Choroid plexus epithelial cell (primary cell): ENCODE measurements at regions not wholly inside any gene's neighbourhood (a gene's known extent, or its start where the extent isn't known, plus 50 kb on each side); places are given as distances from the start of the nearest gene placed in this dataset.

Experiments
- DNase-seq: peaks from one replicate; pipeline ENCODE4 v3.0.0-alpha.2; 2010; ENCODE audit warnings: low read depth
- H3K4me3 ChIP-seq: 2 replicates; pipeline ENCODE4 v1.5.1; 2011; ENCODE audit warnings: low read depth, mild to moderate bottlenecking, control low read depth, low read length, moderate library complexity
- TF ChIP-seq, protein P1 (sequence below): conservative IDR thresholded peaks from 2 replicates; pipeline ENCODE4 v1.5.1; 2011; ENCODE audit warnings: low read depth, mild to moderate bottlenecking, control low read depth, inconsistent platforms, low read length, moderate library complexity

DNA sequence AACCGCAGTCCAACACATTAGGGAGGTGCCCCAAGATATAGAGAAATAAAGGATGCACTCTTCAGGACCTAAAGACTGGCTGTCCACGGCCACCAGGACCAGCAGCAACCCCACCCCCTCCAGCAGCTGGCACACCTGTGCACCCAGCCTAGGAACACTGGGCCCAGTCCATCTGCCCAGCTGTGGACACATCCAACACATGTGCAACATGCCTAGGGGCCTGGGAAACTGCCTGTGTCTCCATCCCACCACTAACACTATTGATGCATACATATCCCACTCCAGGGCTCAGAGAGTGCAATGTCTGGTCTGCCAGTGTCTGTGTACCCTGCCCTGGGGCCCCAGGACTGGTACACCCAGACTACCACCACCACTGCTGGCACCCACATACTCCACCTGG, 1781.3 kb downstream of the MAT2B start:
- no peak overlapping the region for H3K4me3 ChIP-seq
- TF ChIP-seq, protein P1, sequence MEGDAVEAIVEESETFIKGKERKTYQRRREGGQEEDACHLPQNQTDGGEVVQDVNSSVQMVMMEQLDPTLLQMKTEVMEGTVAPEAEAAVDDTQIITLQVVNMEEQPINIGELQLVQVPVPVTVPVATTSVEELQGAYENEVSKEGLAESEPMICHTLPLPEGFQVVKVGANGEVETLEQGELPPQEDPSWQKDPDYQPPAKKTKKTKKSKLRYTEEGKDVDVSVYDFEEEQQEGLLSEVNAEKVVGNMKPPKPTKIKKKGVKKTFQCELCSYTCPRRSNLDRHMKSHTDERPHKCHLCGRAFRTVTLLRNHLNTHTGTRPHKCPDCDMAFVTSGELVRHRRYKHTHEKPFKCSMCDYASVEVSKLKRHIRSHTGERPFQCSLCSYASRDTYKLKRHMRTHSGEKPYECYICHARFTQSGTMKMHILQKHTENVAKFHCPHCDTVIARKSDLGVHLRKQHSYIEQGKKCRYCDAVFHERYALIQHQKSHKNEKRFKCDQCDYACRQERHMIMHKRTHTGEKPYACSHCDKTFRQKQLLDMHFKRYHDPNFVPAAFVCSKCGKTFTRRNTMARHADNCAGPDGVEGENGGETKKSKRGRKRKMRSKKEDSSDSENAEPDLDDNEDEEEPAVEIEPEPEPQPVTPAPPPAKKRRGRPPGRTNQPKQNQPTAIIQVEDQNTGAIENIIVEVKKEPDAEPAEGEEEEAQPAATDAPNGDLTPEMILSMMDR, result no peak
- DNase-seq, result no peak

DNA sequence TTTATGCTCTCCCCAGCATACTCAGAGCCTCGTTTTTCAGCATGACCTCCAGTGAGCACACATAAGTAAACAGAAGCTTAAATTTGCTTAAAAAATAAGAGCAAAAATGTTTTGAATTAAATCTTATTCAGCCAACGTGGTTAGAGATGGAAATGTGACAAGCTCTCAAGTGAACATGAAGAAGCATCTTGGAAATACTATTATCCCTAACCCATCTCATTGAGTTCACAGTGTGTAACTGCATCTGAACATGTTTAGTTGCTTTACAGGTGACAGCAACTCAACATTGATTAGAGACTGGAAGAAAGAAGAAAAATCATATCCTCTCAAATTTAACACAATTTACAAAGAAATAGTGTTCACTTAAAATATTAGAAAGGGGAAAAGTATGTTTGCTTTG, 1785.1 kb downstream of the MAT2B start:
- TF ChIP-seq, protein P1, result no peak
- H3K4me3 ChIP-seq, result no peak overlapping the region
- no peak for DNase-seq

- TF ChIP-seq, protein P1, result no peak
- no peak overlapping the region for H3K4me3 ChIP-seq
- no peak for DNase-seq
These were observed 1791.1 kb downstream of the MAT2B start for GRCh38 chr5:165296401-165297130.

- DNase-seq, result no peak
- no peak overlapping the region for H3K4me3 ChIP-seq
- TF ChIP-seq, protein P1, result no peak
These were observed 1798.9 kb downstream of the MAT2B start for GRCh38 chr5:165304193-165304827.

GRCh38 chr5:165305596-165305995, 1800.2 kb downstream of the MAT2B start:
- TF ChIP-seq, protein P1, result no peak
- no peak for DNase-seq
- H3K4me3 ChIP-seq, result no peak overlapping the region

DNA sequence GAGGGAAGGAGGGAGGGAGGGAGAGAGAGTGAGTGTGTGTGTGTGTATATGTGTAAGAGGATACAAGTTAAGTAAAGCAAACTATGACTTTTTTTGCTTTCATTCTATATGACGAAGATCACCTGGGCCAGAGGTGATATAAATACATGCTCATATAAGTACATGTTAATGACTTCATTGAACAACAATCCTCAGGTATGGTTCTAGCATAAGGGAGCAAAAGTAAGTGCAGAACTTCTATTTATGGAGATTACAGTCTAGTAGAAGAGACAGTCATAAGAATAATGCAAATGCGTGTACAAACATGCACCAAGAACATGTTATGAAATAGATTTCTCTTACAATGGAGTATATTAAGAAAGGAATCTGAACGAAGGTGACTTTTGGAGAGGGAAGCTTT, 1804.0 kb downstream of the MAT2B start:
- TF ChIP-seq, protein P1, result no peak
- no peak for DNase-seq
- no peak overlapping the region for H3K4me3 ChIP-seq

- TF ChIP-seq, protein P1, result no peak
- H3K4me3 ChIP-seq, result no peak overlapping the region
- DNase-seq, result no peak
These were observed 1804.6 kb downstream of the MAT2B start for GRCh38 chr5:165310031-165310430.
